Pancreas (tissue), 10 donors: ENCODE measurements at regions not wholly inside any gene's neighbourhood (a gene's known extent, or its start where the extent isn't known, plus 50 kb on each side); places are given as distances from the start of the nearest gene placed in this dataset.

ENCODE experiments used
- ATAC-seq, 4 donors: fragments of 200-7000 bp; cut with Tn5 transposase; one replicate each; pipeline versions ENCODE4 v1.8.0 to v1.9.1; 2020; ENCODE audit warnings: mild to moderate bottlenecking in 4 of 4, moderate library complexity in 4 of 4
- DNase-seq, 6 donors: peaks; one replicate each; pipeline ENCODE4 v3.0.0-alpha.2; 2020
- FAIRE-seq: peaks from 2 replicates; lab custom pipeline; 2012; peaks lifted over from hg19 to GRCh38; lab: Jason Lieb, UNC
- H3K27ac ChIP-seq, 4 donors: fragments of 200-600 bp; sonication (generic); 1 replicate in 3 of 4; 2 replicates in 1 of 4; pipeline versions ENCODE4 v1.5.0 to v1.8.0; 2020
- H3K27me3 ChIP-seq, 4 donors: fragments of 200-600 bp; one replicate each; pipeline ENCODE4 v1.8.0; 2021
- H3K36me3 ChIP-seq, 3 donors: fragments of 200-600 bp; sonication (generic) in 1 of 3; one replicate each; pipeline versions ENCODE4 v1.5.0 to v1.8.0; 2020 to 2021
- H3K4me1 ChIP-seq, 3 donors: fragments of 200-600 bp; one replicate each; pipeline ENCODE4 v1.8.0; 2021
- H3K4me3 ChIP-seq, 4 donors: fragments of 200-600 bp; sonication (generic) in 2 of 4; one replicate each; pipeline versions ENCODE4 v1.5.0 to v1.8.0; 2020 to 2021
- H3K9me3 ChIP-seq, 4 donors: fragments of 200-600 bp; one replicate each; pipeline ENCODE4 v1.8.0; 2021
- CTCF ChIP-seq, 4 donors: fragments of 200-600 bp; sonication (generic) in 3 of 4; IDR thresholded peaks; one replicate each; pipeline versions ENCODE4 v1.5.0 to v1.8.0; 2021; ENCODE audit warnings: antibody characterized with exemption in 4 of 4
- WGBS, 2 donors: extraction: QIAGEN DNeasy Blood & Tissue Kit; methylation state at CpG; one replicate each; pipeline ENCODE4 v1.1.7; 2013; 5-methylcytosine and 5-hydroxymethylcytosine counted together
- intact Hi-C, 3 donors: fragments of 100-400 bp; cut with DNase I; formaldehyde crosslinking; loops; one replicate each; pipeline versions ENCODE4 v1.11.1 to v1.14.2; 2022
- donor health status: healthy with polysubstance abuse.
- donor health status: DM: no; HTN: no; CAD: no; lungs with moderate emphysema.
- donor health status: DM: no; HTN: no; CAD: no.
- donor health status: control.
- donor health status: control.
- donor health status: Bipolar disorder and iron deficiency.
- donor health status: DM: yes; HTN: yes; CAD: no.
- donor health status: DM: no; HTN: no; CAD: no.
- donor health status: DM: no; HTN: no; CAD: no.
- donor health status: DM: yes; HTN: yes; CAD: no.

GRCh38 chr2:88924533-88924932 lies 233.1 kb downstream of the RPIA start:
- peak; percentile 53 for FAIRE-seq

DNA sequence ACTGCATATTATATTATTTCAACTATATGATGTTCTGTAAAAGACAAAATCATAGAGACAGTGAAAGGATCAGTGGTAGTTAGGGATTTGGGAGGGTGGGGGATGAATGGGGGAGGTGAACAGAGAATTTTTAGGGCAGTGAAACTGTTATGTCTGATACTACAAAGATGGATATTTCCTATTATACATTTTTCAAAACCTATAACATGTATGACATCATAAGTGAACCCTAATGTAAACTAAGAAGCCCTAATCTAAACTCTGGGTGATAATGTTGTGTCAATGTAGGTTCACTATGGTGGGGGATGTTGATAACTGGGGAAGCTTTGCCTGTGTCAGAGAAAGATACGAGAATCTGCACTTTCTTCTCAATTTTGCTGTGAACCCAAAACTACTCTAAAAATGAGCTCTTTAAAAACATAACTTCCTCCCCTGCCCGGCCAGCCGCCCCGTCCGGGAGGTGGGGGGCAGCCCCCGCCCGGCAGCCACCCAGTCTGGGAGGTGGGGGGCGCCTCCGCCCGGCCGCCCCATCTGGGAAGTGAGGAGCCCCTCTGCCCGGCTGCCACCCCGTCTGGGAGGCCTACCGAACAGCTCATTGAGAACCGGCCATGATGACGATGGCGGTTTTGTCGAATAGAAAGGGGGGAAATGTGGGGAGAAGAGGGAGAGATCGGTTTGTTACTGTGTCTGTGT lies 234.4 kb downstream of the RPIA start:
- no peak for ATAC-seq

More at GRCh38 chr2:88924533-88924932, 233.1 kb downstream of the RPIA start:
- ATAC-seq (no peak), DNase-seq (no peak)
- Histone ChIP-seq H3K9me3 (no peaks in the 10 kb centered on the region), H3K4me3 (no peak overlapping the region), H3K36me3 (no peaks in the 10 kb centered on the region), H3K4me1 (no peaks in the 10 kb centered on the region), H3K27me3 (peaks cover 0 to 9% (median 0%) of the 10 kb centered on the region in 4 donors), H3K27ac (no peak overlapping the region)
- intact Hi-C loops = no loop called here
- TF ChIP-seq CTCF (IDR thresholded peaks at IDR 0.05) = no peak
- WGBS, 2 donors = 85 to 96% methylated on average over 1 of the region's 1 CpG

GRCh38 chr2:88927128-88927527 lies 235.7 kb downstream of the RPIA start:
- intact Hi-C loops = no loop called here
- Histone ChIP-seq H3K27me3 (peaks cover 0 to 9% (median 0%) of the 10 kb centered on the region in 4 donors), H3K4me3 (no peak overlapping the region), H3K4me1 (no peaks in the 10 kb centered on the region), H3K36me3 (no peaks in the 10 kb centered on the region), H3K9me3 (no peaks in the 10 kb centered on the region), H3K27ac (no peak overlapping the region)
- no peak for TF ChIP-seq CTCF (IDR thresholded peaks at IDR 0.05)
- FAIRE-seq = no peak
- no peak for ATAC-seq
- no peak for DNase-seq
- WGBS, 2 donors = 30 to 44% methylated on average over 1 of the region's 1 CpG

More for the DNA sequence above, 234.4 kb downstream of the RPIA start:
- DNase-seq (no peak), FAIRE-seq (no peak)
- 82 to 88% methylated on average over 19 of the region's 19 CpGs for WGBS, 2 donors
- Histone ChIP-seq H3K4me3 (no peak overlapping the region), H3K4me1 (no peaks in the 10 kb centered on the region), H3K9me3 (no peaks in the 10 kb centered on the region), H3K36me3 (no peaks in the 10 kb centered on the region), H3K27me3 (peaks cover 0 to 9% (median 0%) of the 10 kb centered on the region in 4 donors), H3K27ac (no peak overlapping the region)
- intact Hi-C loops = no loop called here
- no peak for TF ChIP-seq CTCF (IDR thresholded peaks at IDR 0.05)

DNA sequence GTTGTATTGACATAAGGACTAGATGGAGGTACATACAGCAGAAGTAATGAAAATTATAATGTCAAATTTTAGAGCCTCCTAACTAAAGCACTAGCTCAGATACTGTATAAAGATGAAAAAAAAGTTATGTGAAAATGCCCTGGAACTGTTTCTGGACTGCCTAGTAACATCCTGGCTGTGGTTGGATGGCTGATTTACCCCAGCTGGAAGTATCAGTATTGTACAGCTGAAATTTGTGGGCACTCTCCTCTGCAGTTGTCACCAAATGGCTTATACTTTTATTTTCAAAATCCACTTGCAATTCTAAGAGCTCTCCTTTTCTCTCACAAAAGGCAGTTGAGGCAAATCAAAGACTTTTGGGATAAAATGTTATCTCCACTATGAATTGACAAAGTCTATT lies 239.2 kb downstream of the RPIA start:
- Histone ChIP-seq H3K36me3 (no peaks in the 10 kb centered on the region), H3K27ac (no peak overlapping the region), H3K4me3 (no peak overlapping the region), H3K4me1 (no peaks in the 10 kb centered on the region), H3K27me3 (no peaks in the 10 kb centered on the region), H3K9me3 (no peaks in the 10 kb centered on the region)
- intact Hi-C loops = no loop called here
- no peak for DNase-seq
- TF ChIP-seq CTCF (IDR thresholded peaks at IDR 0.05) = no peak
- no peak for ATAC-seq
- FAIRE-seq = no peak

DNA sequence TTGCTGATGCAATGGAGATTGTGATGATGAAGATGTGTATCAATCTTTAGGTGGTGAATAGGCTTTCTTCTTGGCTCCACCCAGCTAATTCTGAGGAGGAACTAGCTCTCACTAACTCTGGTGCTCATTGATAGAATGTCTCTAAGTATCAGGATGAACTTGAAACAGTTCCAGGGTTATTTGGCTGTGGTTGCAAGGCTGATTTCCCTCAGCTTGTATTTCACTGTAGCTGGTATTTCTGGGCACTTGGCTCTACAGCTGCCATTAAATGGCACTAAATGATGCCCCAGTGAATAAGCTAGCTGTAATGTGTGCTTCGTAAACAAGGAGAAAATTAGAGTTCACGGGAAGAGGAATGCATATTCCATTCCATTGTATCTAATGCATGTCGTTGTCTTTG lies 241.2 kb downstream of the RPIA start:
- DNase-seq = no peak
- FAIRE-seq = no peak
- 59 to 66% methylated on average over 3 of the region's 3 CpGs for WGBS, 2 donors
- H3K4me1 ChIP-seq = no peaks in the 10 kb centered on the region
- H3K4me3 ChIP-seq = no peak overlapping the region
- TF ChIP-seq CTCF (IDR thresholded peaks at IDR 0.05) = no peak
- ATAC-seq = no peak
- H3K36me3 ChIP-seq = no peaks in the 10 kb centered on the region
- no peaks in the 10 kb centered on the region for H3K9me3 ChIP-seq
- H3K27me3 ChIP-seq = no peaks in the 10 kb centered on the region
- intact Hi-C loops = no loop called here
- no peak overlapping the region for H3K27ac ChIP-seq
